ENCODE measurements at regions not wholly inside any gene's neighbourhood (a gene's known extent, or its start where the extent isn't known, plus 50 kb on each side); places are given as distances from the start of the nearest gene placed in this dataset.
A peak's percentile ranks its signal among the peaks of the same experiment; 100 is the strongest.

DNA sequence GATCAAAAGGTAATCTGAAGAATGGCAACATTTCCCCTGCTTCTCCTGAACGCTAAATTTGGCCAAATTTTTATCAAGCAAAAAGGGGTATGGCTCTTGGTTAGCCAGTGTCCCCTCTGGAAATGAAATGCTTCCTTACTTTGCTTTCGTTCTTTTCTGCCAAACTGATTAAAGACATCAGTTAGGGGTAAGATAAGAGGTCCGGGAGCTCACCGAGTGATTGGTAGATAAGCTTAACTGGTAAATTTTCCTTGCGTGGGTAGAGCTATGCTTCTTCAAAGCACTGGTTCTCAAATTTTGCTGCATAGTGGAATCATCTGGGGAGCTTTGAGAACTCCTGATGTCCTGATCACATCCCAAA lies 62.7 kb upstream of the MAPRE2 start:
- no peak for DNase-seq (ENCODE audit: low spot score)

DNA sequence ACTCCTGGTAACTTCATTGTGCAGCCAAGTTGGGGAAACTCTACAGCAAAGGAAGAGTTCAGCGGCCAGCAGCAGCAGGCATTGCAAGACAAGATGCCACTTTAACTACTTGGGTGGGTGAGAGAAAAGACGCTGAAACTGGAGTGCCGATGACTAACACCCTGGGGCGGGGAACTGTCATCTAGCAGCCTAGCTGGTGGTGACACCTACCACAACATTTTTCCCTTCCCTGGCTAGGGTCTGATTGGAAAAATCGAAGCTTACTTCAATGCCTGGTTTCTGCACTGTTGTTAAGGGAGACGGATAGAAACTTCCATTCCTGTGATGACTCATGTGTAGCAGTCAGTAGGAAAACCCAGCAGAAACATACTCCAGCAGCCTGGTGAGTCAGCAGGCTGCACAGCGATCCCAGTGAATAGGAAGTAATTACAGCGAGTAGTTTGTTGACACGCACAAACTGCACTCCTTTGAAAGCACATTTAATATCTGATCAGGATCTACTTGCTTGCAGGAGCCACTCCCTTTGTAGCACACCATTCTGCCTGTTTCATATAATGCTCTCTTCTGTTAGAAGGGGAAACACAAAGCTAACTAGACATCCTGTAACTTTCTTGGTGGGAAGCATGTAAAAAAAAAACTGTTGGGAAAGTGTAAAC lies 62.1 kb upstream of the MAPRE2 start:
- peak; percentile 72 for DNase-seq (ENCODE audit: low spot score)

- no peak for DNase-seq (ENCODE audit: low spot score)
Measured at GRCh38 chr18:34981487-34981886, 59.7 kb upstream of the MAPRE2 start.

GRCh38 chr18:34985963-34986362 lies 55.2 kb upstream of the MAPRE2 start:
- DNase-seq (ENCODE audit: low spot score), result no peak

DNA sequence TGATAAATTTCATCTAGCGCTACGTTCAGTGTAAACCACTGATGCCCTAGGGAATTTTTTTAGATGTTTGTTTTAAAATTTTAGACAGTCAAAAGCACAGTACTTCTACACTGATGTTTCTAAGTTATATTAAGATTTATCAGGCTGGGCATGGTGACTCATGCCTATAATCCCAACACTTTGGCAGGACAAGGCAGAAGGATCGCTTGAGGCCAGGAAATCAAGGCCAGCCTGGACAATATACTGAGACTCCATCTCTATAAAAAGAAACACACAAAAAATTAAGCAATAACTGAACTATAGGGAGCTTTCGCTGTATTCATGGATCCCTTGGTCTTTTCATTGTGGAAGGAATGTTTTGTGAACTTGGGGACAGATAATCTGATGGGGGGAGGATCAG lies 50.6 kb upstream of the MAPRE2 start:
- DNase-seq (ENCODE audit: low spot score), result no peak

DNA sequence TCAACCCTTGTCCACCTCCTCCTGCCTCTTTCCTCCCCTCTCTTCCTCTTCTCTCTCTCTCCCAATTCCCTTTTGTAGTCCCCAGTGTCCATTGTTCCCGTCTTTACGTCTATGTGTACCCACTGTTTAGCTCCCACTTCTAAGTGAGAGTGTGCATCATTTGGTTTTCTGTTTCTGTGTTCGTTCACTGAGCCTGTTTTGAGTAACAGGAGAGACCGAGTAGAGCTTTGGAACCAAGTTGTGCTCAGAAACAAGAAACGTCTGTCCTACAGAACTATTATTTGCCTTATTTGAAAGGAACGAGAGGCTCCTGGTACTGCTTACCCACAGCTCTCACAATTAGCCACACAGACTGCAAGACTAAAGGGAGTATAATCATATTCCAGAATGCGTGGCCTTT lies 50.1 kb upstream of the MAPRE2 start:
- DNase-seq (ENCODE audit: low spot score), result no peak
